ENCODE measurements at regions not wholly inside any gene's neighbourhood (a gene's known extent, or its start where the extent isn't known, plus 50 kb on each side); places are given as distances from the start of the nearest gene placed in this dataset.

GRCh38 chr4:129645461-129645860 is 549.5 kb downstream of the C4orf33 start:
- H3K36me3 ChIP-seq = no peaks in the 10 kb centered on the region
- no peak overlapping the region for H3K4me3 ChIP-seq
- no peak for ATAC-seq
- H3K27me3 ChIP-seq (ENCODE audit: low read depth) = no peaks in the 10 kb centered on the region
- no peak for TF ChIP-seq CTCF (IDR thresholded peaks at IDR 0.05)
- H3K27ac ChIP-seq = no peak overlapping the region
- intact Hi-C loops (cut with DNase I) = loop anchor here (10.0 kb wide), 1 partner anchor 121 kb away; no protein-coding TSS in a partner anchor
- no peak for DNase-seq
- no peaks in the 10 kb centered on the region for H3K9me3 ChIP-seq
- no peaks in the 10 kb centered on the region for H3K4me1 ChIP-seq

GRCh38 chr4:129668092-129668491 is 572.1 kb downstream of the C4orf33 start:
- TF ChIP-seq CTCF (IDR thresholded peaks at IDR 0.05) = no peak
- ATAC-seq (no peak), DNase-seq (no peak)
- Histone ChIP-seq H3K27me3 (ENCODE audit: low read depth) (no peaks in the 10 kb centered on the region), H3K4me1 (no peaks in the 10 kb centered on the region), H3K9me3 (no peaks in the 10 kb centered on the region), H3K36me3 (no peaks in the 10 kb centered on the region), H3K27ac (no peak overlapping the region), H3K4me3 (no peak overlapping the region)
- intact Hi-C loops (cut with DNase I) = no loop called here

DNA sequence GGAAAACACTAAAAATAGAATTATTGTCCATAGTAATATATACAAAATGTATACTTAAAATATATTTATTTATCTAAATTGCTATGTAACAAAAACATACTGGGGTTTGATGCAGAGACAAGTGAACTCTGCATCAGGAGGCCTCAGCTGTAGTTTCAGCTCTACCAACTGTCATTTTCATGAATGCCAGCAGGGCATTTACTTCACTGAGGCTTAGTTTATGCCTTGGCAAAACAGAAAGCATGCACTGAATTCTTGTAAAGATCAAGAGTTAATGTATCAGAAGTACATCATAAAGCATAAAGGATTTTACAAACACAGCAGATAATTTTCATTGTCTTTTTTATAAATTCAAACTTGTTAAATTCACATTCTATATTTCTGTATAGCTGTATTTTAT is 577.0 kb downstream of the C4orf33 start:
- Histone ChIP-seq H3K27ac (no peak overlapping the region), H3K27me3 (ENCODE audit: low read depth) (no peaks in the 10 kb centered on the region), H3K36me3 (no peaks in the 10 kb centered on the region), H3K9me3 (no peaks in the 10 kb centered on the region), H3K4me3 (no peak overlapping the region), H3K4me1 (no peaks in the 10 kb centered on the region)
- ATAC-seq (no peak), DNase-seq (no peak)
- intact Hi-C loops (cut with DNase I) = no loop called here
- TF ChIP-seq CTCF (IDR thresholded peaks at IDR 0.05) = no peak

DNA sequence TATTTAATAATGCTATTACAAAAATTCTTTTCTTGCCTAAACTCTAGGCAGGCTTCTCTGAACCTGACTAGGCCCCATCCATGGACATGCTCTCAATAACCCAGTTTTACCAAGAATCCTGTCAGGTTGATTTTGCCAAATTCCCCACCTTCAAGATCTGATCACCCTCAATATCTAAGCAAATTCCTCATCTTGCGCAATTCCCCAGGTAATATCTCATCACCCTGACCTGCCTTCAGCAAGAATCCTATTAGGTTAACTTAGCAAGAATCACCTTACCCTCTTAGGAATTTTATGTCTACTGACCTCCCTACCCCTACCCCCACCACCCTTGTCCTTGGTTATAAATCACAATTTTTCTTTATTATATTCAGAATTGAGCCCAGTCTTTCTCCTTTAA is 579.1 kb downstream of the C4orf33 start:
- Histone ChIP-seq H3K4me3 (no peak overlapping the region), H3K4me1 (no peaks in the 10 kb centered on the region), H3K36me3 (no peaks in the 10 kb centered on the region), H3K27me3 (ENCODE audit: low read depth) (no peaks in the 10 kb centered on the region), H3K27ac (no peak overlapping the region), H3K9me3 (no peaks in the 10 kb centered on the region)
- no peak for TF ChIP-seq CTCF (IDR thresholded peaks at IDR 0.05)
- ATAC-seq (no peak), DNase-seq (no peak)
- intact Hi-C loops (cut with DNase I) = no loop called here

DNA sequence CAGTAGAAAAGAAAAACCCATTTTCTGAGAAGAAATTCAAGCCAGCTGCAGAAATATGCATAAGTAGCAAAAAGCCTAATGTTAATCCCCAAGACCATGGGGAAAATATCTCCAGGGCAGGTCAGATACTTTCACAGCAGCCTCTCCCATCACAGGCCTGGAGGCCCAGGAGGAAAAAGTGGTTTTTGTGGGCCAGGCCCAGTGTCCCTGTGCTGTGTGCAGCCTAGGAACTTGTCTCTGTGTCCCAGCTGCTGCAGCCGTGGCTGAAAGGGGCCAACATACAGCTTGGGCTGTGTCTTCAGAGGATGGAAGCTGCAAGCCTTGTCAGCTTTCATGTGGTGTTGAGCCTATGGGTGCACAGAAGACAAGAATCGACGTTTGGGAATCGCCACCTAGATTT is 581.0 kb downstream of the C4orf33 start:
- DNase-seq = no peak
- TF ChIP-seq CTCF (IDR thresholded peaks at IDR 0.05) = no peak
- Histone ChIP-seq H3K36me3 (no peaks in the 10 kb centered on the region), H3K4me3 (no peak overlapping the region), H3K4me1 (no peaks in the 10 kb centered on the region), H3K9me3 (no peaks in the 10 kb centered on the region), H3K27me3 (ENCODE audit: low read depth) (no peaks in the 10 kb centered on the region), H3K27ac (no peak overlapping the region)
- no peak for ATAC-seq
- intact Hi-C loops (cut with DNase I) = no loop called here

DNA sequence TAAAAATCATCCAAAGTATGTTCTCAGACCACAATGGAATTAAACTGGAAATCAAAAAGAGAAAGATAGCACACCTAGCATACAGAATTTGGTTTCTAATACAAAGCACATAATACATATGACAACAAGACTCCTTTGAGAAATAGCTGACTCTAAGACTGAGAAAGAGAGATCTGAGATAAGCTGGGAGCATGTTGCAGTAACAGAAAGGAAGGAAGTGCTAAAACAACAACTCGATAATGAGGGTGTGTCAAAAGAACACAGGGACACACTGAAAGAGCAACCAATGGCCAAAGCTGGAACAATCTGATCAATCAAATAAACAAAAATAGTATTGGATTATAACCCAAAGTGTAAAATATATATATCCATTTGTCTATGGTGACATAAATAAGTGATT is 586.6 kb downstream of the C4orf33 start:
- H3K4me1 ChIP-seq = no peaks in the 10 kb centered on the region
- TF ChIP-seq CTCF (IDR thresholded peaks at IDR 0.05) = no peak
- intact Hi-C loops (cut with DNase I) = no loop called here
- no peaks in the 10 kb centered on the region for H3K36me3 ChIP-seq
- no peak overlapping the region for H3K4me3 ChIP-seq
- ATAC-seq = no peak
- H3K27me3 ChIP-seq (ENCODE audit: low read depth) = no peaks in the 10 kb centered on the region
- H3K9me3 ChIP-seq = no peaks in the 10 kb centered on the region
- no peak for DNase-seq
- no peak overlapping the region for H3K27ac ChIP-seq

Data from lower lobe of right lung (tissue), 2 donors.